ENCODE measurements at regions not wholly inside any gene's neighbourhood (a gene's known extent, or its start where the extent isn't known, plus 50 kb on each side); places are given as distances from the start of the nearest gene placed in this dataset.

DNA sequence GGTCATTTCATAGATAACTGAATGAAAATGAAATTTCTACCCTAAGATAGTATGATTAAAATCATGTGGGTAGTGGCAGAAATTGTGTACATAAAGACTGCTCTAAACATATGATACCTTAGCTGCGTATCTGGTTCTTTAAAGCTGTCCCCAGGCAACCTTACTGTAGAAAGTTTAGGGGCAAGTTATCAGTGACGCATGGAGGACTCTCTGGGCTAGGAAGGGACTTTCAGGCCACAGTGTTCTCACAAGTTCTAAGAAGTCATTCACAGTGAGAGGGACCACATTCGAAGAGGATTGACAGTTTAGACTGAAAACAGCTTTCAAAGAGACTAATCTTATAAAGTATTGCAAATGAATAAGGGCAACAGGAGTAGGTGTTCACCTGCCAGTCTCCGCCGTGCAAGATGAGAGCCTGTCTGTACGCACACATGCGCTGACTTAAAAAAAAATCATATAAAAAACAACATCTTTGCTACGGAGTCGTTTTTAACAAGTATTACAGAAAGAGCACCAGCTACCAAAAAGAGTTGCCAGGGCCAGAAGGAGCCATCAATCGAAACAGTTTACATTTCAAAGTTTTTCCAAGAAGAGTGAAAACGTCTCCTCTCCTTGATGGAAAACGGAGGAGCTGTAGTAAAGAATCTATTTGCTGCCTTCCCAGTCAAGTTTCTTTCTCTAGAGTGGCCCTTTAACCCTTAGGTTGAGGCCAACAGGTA is 146.3 kb downstream of the CETN3 start (continued):
- TF ChIP-seq RBBP5 (IDR thresholded peaks at IDR 0.05; ENCODE audit: borderline replicate concordance, low read depth, low read length) = no peak
- TF ChIP-seq, protein P1, sequence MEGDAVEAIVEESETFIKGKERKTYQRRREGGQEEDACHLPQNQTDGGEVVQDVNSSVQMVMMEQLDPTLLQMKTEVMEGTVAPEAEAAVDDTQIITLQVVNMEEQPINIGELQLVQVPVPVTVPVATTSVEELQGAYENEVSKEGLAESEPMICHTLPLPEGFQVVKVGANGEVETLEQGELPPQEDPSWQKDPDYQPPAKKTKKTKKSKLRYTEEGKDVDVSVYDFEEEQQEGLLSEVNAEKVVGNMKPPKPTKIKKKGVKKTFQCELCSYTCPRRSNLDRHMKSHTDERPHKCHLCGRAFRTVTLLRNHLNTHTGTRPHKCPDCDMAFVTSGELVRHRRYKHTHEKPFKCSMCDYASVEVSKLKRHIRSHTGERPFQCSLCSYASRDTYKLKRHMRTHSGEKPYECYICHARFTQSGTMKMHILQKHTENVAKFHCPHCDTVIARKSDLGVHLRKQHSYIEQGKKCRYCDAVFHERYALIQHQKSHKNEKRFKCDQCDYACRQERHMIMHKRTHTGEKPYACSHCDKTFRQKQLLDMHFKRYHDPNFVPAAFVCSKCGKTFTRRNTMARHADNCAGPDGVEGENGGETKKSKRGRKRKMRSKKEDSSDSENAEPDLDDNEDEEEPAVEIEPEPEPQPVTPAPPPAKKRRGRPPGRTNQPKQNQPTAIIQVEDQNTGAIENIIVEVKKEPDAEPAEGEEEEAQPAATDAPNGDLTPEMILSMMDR (IDR thresholded peaks at IDR 0.05; ENCODE audit: control extremely low read depth in 1 of 3, insufficient read depth in 1 of 3, low read depth in 1 of 3, low read length in 3 of 3) = no peak
- TF ChIP-seq SIX5 (IDR thresholded peaks at IDR 0.05; ENCODE audit: low read depth, low read length) = no peak
- no peak for TF ChIP-seq TAF7 (optimal IDR thresholded peaks at IDR 0.05; ENCODE audit: borderline replicate concordance, low read depth, low read length)
- TF ChIP-seq ZNF274 (IDR thresholded peaks at IDR 0.05; ENCODE audit: borderline replicate concordance, extremely low read depth, low read length) = no peak
- TF ChIP-seq, protein P2, sequence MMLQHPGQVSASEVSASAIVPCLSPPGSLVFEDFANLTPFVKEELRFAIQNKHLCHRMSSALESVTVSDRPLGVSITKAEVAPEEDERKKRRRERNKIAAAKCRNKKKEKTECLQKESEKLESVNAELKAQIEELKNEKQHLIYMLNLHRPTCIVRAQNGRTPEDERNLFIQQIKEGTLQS (IDR thresholded peaks at IDR 0.05; ENCODE audit: insufficient read depth, low read depth, low read length) = no peak
- no peak for TF ChIP-seq POU5F1 (IDR thresholded peaks at IDR 0.05; ENCODE audit: low read depth, low read length)
